NCI-H1694 treated with DMSO at 0.1 percent for 48 hours (cell line): ENCODE measurements at regions not wholly inside any gene's neighbourhood (a gene's known extent, or its start where the extent isn't known, plus 50 kb on each side); places are given as distances from the start of the nearest gene placed in this dataset.

Experiments used
- DNase-seq: peaks from one replicate; lab custom pipeline; 2025; lab: John Stamatoyannopoulos, UW

DNA sequence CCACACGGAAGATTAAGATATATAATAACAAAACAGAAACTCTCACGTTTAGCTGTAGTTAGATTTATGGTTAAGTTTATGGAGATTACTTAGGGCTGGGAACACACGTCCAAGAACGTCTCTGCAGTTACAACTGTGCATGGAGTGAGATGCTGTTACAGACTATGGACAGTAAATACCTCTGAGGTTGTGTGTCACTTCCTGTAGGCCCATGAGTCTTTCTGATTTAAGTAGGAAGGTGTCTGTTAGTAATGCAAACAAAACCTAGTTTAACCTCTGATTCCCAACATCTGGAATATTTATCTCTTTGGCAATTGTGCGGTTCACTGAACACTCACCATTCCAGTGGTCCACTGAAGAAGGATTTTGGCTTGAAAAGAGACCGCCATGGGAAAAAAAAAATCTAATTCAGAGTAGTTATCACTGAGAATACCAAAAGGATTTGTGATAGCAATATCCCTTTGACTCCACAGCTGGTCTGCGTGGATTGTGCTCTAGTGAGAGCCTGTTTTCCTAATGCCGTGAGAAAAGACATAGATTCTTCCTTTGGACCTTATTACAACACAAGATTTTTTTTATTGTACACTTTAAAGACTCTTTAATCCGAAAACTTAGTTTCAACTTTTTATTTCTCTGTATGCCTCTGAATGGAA lies 478.2 kb upstream of the CITED2 start:
- DNase-seq: no peak

DNA sequence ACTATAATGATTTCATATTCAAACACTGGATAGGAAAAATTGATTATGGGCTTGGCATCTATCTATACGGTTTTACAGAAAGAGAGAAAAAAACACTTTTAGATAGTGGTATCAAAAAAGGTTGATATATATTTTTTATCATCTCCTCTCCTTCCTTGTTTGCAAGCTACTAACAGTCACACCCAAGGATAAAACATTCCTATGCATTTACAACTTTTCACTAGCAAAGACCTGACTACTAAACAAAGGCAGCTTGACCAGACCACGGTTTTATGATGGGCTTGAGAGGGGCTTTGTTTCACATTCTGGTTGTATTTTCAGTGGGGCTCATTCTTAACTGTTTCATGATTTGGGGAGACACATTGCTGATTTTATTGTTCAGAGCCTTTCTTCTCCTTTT lies 477.6 kb upstream of the CITED2 start:
- no peak for DNase-seq

GRCh38 chr6:139851206-139851605 lies 476.8 kb upstream of the CITED2 start:
- DNase-seq: no peak

DNA sequence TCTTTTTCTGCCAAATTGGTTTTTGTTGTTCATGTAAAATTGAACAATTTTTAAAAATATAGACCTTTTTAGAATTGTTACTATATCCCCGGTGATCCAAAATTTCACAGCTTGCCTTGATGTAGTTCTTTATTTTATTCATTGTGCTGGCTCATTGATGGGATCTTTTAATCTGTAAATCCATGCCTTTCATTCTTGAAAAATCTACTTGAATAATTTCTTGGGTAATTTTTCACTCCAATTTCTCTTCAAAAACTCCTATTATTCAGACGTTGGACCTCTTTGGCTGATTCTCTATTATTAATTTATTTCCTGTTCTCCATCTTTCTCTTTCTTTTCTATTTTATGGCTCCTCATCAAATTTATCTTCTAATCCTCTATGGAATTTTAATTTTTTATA lies 476.1 kb upstream of the CITED2 start:
- DNase-seq: no peak

DNA sequence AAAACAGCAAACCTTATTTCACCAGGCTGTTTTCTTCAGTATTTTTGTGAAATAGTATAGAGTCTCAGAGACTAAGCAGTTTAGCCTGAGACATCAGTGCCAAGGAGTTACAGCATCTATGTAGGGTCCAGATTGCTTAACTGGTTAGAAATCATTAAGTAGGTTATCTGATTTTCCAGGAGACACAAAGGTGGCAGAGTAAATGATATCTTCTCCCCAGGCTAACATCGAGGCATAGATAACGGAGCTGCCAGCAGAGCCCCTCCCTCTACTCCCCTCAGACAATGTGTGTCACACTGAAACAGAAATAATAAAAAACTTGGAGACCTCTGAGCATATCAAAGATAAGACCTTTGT lies 473.0 kb upstream of the CITED2 start:
- no peak for DNase-seq

- no peak for DNase-seq
Observed at GRCh38 chr6:139846538-139847456, 472.3 kb upstream of the CITED2 start.

DNA sequence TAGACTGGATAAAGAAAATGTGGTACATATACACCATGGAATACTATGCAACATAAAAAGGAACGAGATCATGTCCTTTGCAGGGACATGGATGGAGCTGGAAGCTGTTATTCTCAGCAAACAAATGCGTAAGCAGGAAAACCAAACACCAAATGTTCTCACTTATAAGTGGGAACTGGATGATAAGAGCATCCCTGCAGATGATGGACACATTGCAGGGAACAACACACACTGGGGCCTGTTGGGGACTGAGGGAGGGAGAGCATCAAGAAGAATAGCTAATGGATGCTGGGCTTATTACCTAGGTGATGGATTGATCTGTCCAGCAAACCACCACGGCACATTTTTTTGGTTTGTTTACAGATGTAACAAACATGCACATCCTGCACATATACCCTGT lies 470.5 kb upstream of the CITED2 start:
- DNase-seq: no peak

DNA sequence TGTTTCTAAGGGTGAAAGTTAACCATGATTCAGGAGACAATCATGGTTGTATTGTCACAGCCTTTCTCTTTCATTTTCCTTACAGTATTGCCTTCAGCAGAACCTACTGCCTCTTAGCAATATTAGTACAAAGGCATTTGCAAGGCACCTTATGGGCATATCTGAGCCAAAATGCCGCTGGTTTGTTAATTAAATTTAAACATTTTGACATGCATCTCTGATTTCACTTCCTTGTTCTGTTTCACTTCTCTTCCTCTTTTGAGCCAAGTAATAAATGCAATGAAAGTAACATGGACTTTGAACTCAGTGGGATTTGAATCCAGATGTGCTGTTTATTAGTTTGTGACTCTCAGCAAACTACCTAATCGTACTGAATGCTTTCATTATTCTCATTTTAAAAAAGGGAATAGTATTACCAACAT lies 467.4 kb upstream of the CITED2 start:
- DNase-seq: no peak

GRCh38 chr6:139839506-139840156 lies 465.2 kb upstream of the CITED2 start:
- no peak for DNase-seq

GRCh38 chr6:139834232-139834631 lies 459.8 kb upstream of the CITED2 start:
- DNase-seq: no peak

DNA sequence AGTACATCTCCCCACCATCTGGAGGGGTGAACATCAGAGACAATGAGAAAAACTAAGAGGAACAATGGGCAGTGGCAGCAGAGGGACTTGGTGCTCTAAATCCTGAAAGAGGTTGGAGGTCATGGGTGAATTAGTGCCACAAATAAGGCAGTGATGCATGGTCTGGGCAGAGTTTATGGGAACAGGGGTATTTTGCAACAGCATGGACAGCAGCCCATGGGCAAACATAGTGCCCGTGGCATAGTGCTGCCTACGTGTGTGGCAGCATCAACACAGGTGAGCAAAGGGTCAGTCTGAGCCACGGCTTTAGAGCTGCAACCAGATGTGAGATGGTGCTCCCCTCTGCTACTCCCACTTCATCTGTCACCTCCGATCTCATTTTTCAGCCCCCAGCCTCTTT lies 459.1 kb upstream of the CITED2 start:
- no peak for DNase-seq

- no peak for DNase-seq
Observed at GRCh38 chr6:139832493-139833305, 458.3 kb upstream of the CITED2 start.

GRCh38 chr6:139829576-139829975 lies 455.1 kb upstream of the CITED2 start:
- no peak for DNase-seq

- DNase-seq: no peak
Observed at GRCh38 chr6:139828751-139829519, 454.5 kb upstream of the CITED2 start.

GRCh38 chr6:139825935-139826374 lies 451.5 kb upstream of the CITED2 start:
- DNase-seq: no peak

DNA sequence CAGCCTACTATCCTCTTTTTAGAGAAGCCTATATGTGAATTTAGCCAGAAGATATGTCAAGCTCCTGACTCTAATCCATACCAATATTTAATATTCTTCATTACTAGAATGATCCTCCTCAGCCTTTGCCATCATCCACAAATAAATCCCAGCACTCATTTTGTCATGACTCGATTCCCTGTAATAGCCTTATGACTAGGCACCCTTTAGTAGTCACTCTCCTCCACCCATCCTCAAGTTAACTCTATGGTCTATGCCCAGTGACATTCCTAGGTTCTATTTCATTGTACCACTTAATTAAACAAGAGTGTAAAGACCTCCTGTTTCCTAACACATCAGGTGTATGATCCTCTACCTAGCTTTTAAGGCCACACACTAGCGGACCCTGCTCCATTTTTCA lies 450.4 kb upstream of the CITED2 start:
- no peak for DNase-seq

DNA sequence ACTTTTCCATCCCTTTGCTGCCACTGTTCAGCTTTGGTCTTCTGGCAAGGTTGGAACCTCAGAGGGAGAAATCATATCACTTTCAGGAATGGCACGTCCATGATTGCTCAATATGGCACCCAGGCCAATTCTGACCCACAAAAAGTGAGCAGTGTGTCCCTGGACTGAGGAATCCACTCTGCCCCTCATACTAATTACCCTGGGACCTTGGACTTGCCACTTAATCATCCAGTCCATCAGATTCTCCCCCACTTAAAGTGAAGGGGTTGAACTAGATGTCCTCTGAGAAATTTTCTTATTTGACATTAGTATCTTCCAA lies 449.3 kb upstream of the CITED2 start:
- no peak for DNase-seq

GRCh38 chr6:139823099-139823807 lies 448.8 kb upstream of the CITED2 start:
- no peak for DNase-seq

DNA sequence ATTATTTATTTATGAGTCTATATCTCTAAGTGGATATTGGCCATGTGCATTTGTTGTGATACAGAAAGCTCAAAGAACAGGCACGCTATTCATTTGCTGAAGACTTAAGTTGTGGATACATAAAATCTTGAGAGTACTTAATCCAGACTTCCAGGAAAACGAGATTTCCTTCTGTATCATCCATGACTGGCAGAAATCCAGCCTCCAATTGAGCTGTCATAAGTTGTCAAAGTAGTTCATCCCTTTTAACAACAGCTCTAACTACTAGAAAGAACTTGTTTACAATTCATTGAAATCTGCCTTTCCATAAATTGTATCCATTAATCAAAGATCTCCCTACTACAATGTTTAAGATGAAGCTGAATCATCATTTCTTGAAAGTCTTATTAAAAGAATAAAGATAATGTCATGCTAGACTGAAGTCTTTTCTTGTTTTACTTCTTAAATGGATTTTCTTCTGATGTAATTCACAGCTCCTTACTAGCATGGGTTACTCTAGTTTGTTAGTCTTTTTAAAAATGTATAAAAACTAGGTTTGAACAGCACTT lies 447.3 kb upstream of the CITED2 start:
- no peak for DNase-seq

- DNase-seq: no peak
Observed at GRCh38 chr6:139820210-139820609, 445.8 kb upstream of the CITED2 start.

DNA sequence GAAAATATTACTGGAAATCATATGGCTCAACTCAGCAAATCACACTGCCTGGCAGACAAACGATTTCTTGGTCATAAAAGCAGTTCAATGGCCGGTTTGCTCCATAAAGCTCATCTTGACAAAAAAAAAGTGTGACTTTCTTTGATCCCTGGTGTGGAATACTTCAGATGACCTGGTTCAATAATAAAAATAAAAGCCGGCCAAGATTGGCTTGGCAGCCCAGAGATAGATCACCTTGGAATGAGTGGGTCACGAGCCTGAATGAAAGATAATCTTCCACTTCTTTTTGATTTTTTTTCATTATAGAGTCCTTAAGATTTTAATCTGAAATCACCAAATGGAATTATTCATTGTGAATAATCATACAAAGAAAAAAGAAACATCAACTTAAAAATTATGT lies 445.3 kb upstream of the CITED2 start:
- no peak for DNase-seq
